ENCODE measurements at regions not wholly inside any gene's neighbourhood (a gene's known extent, or its start where the extent isn't known, plus 50 kb on each side); places are given as distances from the start of the nearest gene placed in this dataset.
"Not testable (repeated sequence)": the region's sequence is repeated elsewhere in the genome, so short reads cannot be mapped to it uniquely, and the experiment has no call there.

GRCh38 chr13:22900416-22900951 is 280.3 kb upstream of the SGCG start:
- H3K27ac ChIP-seq (ENCODE audit: low read depth, low read length); H3K36me3 ChIP-seq (ENCODE audit: control insufficient read depth in 3 of 3, insufficient read depth in 3 of 3, low read length in 3 of 3); H3K9ac ChIP-seq (ENCODE audit: low read depth in 1 of 3, low read length in 3 of 3); H3K27me3 ChIP-seq (ENCODE audit: control insufficient read depth in 3 of 3, insufficient read depth in 3 of 3, low read length in 3 of 3); H3K9me3 ChIP-seq (ENCODE audit: control insufficient read depth in 3 of 3, low read length in 3 of 3); H3K4me3 ChIP-seq (ENCODE audit: low read length in 3 of 3); H3K4me1 ChIP-seq (ENCODE audit: control insufficient read depth in 3 of 3, insufficient read depth in 3 of 3, low read length in 3 of 3): not testable (repeated sequence)

GRCh38 chr13:22903301-22903700 is 277.5 kb upstream of the SGCG start:
- H3K4me3 ChIP-seq (ENCODE audit: low read length in 3 of 3), result no peak overlapping the region
- H3K9ac ChIP-seq (ENCODE audit: low read depth in 1 of 3, low read length in 3 of 3), result no peak overlapping the region
- no peaks in the 10 kb centered on the region for H3K4me1 ChIP-seq (ENCODE audit: control insufficient read depth in 3 of 3, insufficient read depth in 3 of 3, low read length in 3 of 3)
- H3K36me3 ChIP-seq (ENCODE audit: control insufficient read depth in 3 of 3, insufficient read depth in 3 of 3, low read length in 3 of 3), result no peaks in the 10 kb centered on the region
- H3K27ac ChIP-seq (ENCODE audit: low read depth, low read length), result no peak overlapping the region
- no peaks in the 10 kb centered on the region for H3K9me3 ChIP-seq (ENCODE audit: control insufficient read depth in 3 of 3, low read length in 3 of 3)
- H3K27me3 ChIP-seq (ENCODE audit: control insufficient read depth in 3 of 3, insufficient read depth in 3 of 3, low read length in 3 of 3), result no peaks in the 10 kb centered on the region

GRCh38 chr13:22903925-22904324 is 276.9 kb upstream of the SGCG start:
- Histone ChIP-seq H3K4me1 (ENCODE audit: control insufficient read depth in 3 of 3, insufficient read depth in 3 of 3, low read length in 3 of 3) (no peaks in the 10 kb centered on the region), H3K27me3 (ENCODE audit: control insufficient read depth in 3 of 3, insufficient read depth in 3 of 3, low read length in 3 of 3) (no peaks in the 10 kb centered on the region), H3K9ac (ENCODE audit: low read depth in 1 of 3, low read length in 3 of 3) (no peak overlapping the region), H3K9me3 (ENCODE audit: control insufficient read depth in 3 of 3, low read length in 3 of 3) (no peaks in the 10 kb centered on the region), H3K4me3 (ENCODE audit: low read length in 3 of 3) (no peak overlapping the region), H3K27ac (ENCODE audit: low read depth, low read length) (no peak overlapping the region), H3K36me3 (ENCODE audit: control insufficient read depth in 3 of 3, insufficient read depth in 3 of 3, low read length in 3 of 3) (no peaks in the 10 kb centered on the region)

GRCh38 chr13:22915442-22916082 is 265.2 kb upstream of the SGCG start:
- Histone ChIP-seq H3K4me1 (ENCODE audit: control insufficient read depth in 3 of 3, insufficient read depth in 3 of 3, low read length in 3 of 3) (peaks cover 0 to 5% (median 0%) of the 10 kb centered on the region in 3 donors), H3K4me3 (ENCODE audit: low read length in 3 of 3) (peak overlapping the region; percentile 68 to 80 (median 73)), H3K9me3 (ENCODE audit: control insufficient read depth in 3 of 3, low read length in 3 of 3) (no peaks in the 10 kb centered on the region), H3K27ac (ENCODE audit: low read depth, low read length) (no peak overlapping the region), H3K27me3 (ENCODE audit: control insufficient read depth in 3 of 3, insufficient read depth in 3 of 3, low read length in 3 of 3) (no peaks in the 10 kb centered on the region), H3K36me3 (ENCODE audit: control insufficient read depth in 3 of 3, insufficient read depth in 3 of 3, low read length in 3 of 3) (no peaks in the 10 kb centered on the region), H3K9ac (ENCODE audit: low read depth in 1 of 3, low read length in 3 of 3) (peak overlapping the region; percentile 32 to 64 (median 33))

GRCh38 chr13:22916276-22916675 is 264.5 kb upstream of the SGCG start:
- not testable (repeated sequence) for H3K27ac ChIP-seq (ENCODE audit: low read depth, low read length); H3K9me3 ChIP-seq (ENCODE audit: control insufficient read depth in 3 of 3, low read length in 3 of 3); H3K36me3 ChIP-seq (ENCODE audit: control insufficient read depth in 3 of 3, insufficient read depth in 3 of 3, low read length in 3 of 3); H3K4me3 ChIP-seq (ENCODE audit: low read length in 3 of 3); H3K9ac ChIP-seq (ENCODE audit: low read depth in 1 of 3, low read length in 3 of 3); H3K4me1 ChIP-seq (ENCODE audit: control insufficient read depth in 3 of 3, insufficient read depth in 3 of 3, low read length in 3 of 3); H3K27me3 ChIP-seq (ENCODE audit: control insufficient read depth in 3 of 3, insufficient read depth in 3 of 3, low read length in 3 of 3)

- H3K27ac ChIP-seq (ENCODE audit: low read depth, low read length), result peak overlapping the region; percentile 38
- H3K9me3 ChIP-seq (ENCODE audit: control insufficient read depth in 3 of 3, low read length in 3 of 3), result no peaks in the 10 kb centered on the region
- peak overlapping the region; percentile 32 to 62 (median 61) for H3K9ac ChIP-seq (ENCODE audit: low read depth in 1 of 3, low read length in 3 of 3)
- H3K27me3 ChIP-seq (ENCODE audit: control insufficient read depth in 3 of 3, insufficient read depth in 3 of 3, low read length in 3 of 3), result peaks cover 0 to 2% (median 0%) of the 10 kb centered on the region in 3 donors
- H3K4me3 ChIP-seq (ENCODE audit: low read length in 3 of 3), result peak overlapping the region; percentile 59 to 69 (median 61)
- H3K4me1 ChIP-seq (ENCODE audit: control insufficient read depth in 3 of 3, insufficient read depth in 3 of 3, low read length in 3 of 3), result no peaks in the 10 kb centered on the region
- no peaks in the 10 kb centered on the region for H3K36me3 ChIP-seq (ENCODE audit: control insufficient read depth in 3 of 3, insufficient read depth in 3 of 3, low read length in 3 of 3)
Observed at GRCh38 chr13:22925881-22926747, 254.7 kb upstream of the SGCG start.

GRCh38 chr13:22926748-22927400 is 253.9 kb upstream of the SGCG start:
- H3K36me3 ChIP-seq (ENCODE audit: control insufficient read depth in 3 of 3, insufficient read depth in 3 of 3, low read length in 3 of 3), result no peaks in the 10 kb centered on the region
- H3K27me3 ChIP-seq (ENCODE audit: control insufficient read depth in 3 of 3, insufficient read depth in 3 of 3, low read length in 3 of 3), result peaks cover 0 to 2% (median 0%) of the 10 kb centered on the region in 3 donors
- no peaks in the 10 kb centered on the region for H3K4me1 ChIP-seq (ENCODE audit: control insufficient read depth in 3 of 3, insufficient read depth in 3 of 3, low read length in 3 of 3)
- H3K27ac ChIP-seq (ENCODE audit: low read depth, low read length), result no peak overlapping the region
- H3K9me3 ChIP-seq (ENCODE audit: control insufficient read depth in 3 of 3, low read length in 3 of 3), result no peaks in the 10 kb centered on the region
- H3K9ac ChIP-seq (ENCODE audit: low read depth in 1 of 3, low read length in 3 of 3), result peak overlapping the region; percentile 32 to 62 (median 61)
- H3K4me3 ChIP-seq (ENCODE audit: low read length in 3 of 3), result peak overlapping the region; percentile 59 to 69 (median 61)

- not testable (repeated sequence) for H3K36me3 ChIP-seq (ENCODE audit: control insufficient read depth in 3 of 3, insufficient read depth in 3 of 3, low read length in 3 of 3); H3K27me3 ChIP-seq (ENCODE audit: control insufficient read depth in 3 of 3, insufficient read depth in 3 of 3, low read length in 3 of 3); H3K9ac ChIP-seq (ENCODE audit: low read depth in 1 of 3, low read length in 3 of 3); H3K9me3 ChIP-seq (ENCODE audit: control insufficient read depth in 3 of 3, low read length in 3 of 3); H3K27ac ChIP-seq (ENCODE audit: low read depth, low read length); H3K4me1 ChIP-seq (ENCODE audit: control insufficient read depth in 3 of 3, insufficient read depth in 3 of 3, low read length in 3 of 3); H3K4me3 ChIP-seq (ENCODE audit: low read length in 3 of 3)
Observed at GRCh38 chr13:22927845-22928244, 252.9 kb upstream of the SGCG start.

- H3K27me3 ChIP-seq (ENCODE audit: control insufficient read depth in 3 of 3, insufficient read depth in 3 of 3, low read length in 3 of 3), result peaks cover 0 to 2% (median 0%) of the 10 kb centered on the region in 3 donors
- no peaks in the 10 kb centered on the region for H3K4me1 ChIP-seq (ENCODE audit: control insufficient read depth in 3 of 3, insufficient read depth in 3 of 3, low read length in 3 of 3)
- peaks cover 0 to 3% (median 0%) of the 10 kb centered on the region in 3 donors for H3K36me3 ChIP-seq (ENCODE audit: control insufficient read depth in 3 of 3, insufficient read depth in 3 of 3, low read length in 3 of 3)
- no peaks in the 10 kb centered on the region for H3K9me3 ChIP-seq (ENCODE audit: control insufficient read depth in 3 of 3, low read length in 3 of 3)
- H3K9ac ChIP-seq (ENCODE audit: low read depth in 1 of 3, low read length in 3 of 3), result no peak overlapping the region
- H3K4me3 ChIP-seq (ENCODE audit: low read length in 3 of 3), result no peak overlapping the region
- no peak overlapping the region for H3K27ac ChIP-seq (ENCODE audit: low read depth, low read length)
Observed at GRCh38 chr13:22929381-22930126, 251.2 kb upstream of the SGCG start.

Data from skeletal muscle tissue (tissue), 3 donors.